ENCODE measurements at regions not wholly inside any gene's neighbourhood (a gene's known extent, or its start where the extent isn't known, plus 50 kb on each side); places are given as distances from the start of the nearest gene placed in this dataset.

- TF ChIP-seq, protein P1, sequence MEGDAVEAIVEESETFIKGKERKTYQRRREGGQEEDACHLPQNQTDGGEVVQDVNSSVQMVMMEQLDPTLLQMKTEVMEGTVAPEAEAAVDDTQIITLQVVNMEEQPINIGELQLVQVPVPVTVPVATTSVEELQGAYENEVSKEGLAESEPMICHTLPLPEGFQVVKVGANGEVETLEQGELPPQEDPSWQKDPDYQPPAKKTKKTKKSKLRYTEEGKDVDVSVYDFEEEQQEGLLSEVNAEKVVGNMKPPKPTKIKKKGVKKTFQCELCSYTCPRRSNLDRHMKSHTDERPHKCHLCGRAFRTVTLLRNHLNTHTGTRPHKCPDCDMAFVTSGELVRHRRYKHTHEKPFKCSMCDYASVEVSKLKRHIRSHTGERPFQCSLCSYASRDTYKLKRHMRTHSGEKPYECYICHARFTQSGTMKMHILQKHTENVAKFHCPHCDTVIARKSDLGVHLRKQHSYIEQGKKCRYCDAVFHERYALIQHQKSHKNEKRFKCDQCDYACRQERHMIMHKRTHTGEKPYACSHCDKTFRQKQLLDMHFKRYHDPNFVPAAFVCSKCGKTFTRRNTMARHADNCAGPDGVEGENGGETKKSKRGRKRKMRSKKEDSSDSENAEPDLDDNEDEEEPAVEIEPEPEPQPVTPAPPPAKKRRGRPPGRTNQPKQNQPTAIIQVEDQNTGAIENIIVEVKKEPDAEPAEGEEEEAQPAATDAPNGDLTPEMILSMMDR (IDR thresholded peaks at IDR 0.05) = no peak
- no peak for TF ChIP-seq ZFX (IDR thresholded peaks at IDR 0.05; ENCODE audit: borderline replicate concordance)
Measured at GRCh38 chr5:3701694-3702093, 106.1 kb downstream of the IRX1 start.

Data from 22Rv1 (cell line).